Naive thymus-derived CD4-positive, alpha-beta T cell (primary cell): ENCODE measurements at regions not wholly inside any gene's neighbourhood (a gene's known extent, or its start where the extent isn't known, plus 50 kb on each side); places are given as distances from the start of the nearest gene placed in this dataset.

ENCODE experiments used
- ATAC-seq: fragments of 150-1000 bp; cut with Tn5 transposase; 2 replicates; pipeline ENCODE4 v1.10.0; 2021; ENCODE audit warnings: mild to moderate bottlenecking, moderate library complexity
- CTCF ChIA-PET: fragments of 350-600 bp; sonication (Branson Sonifier 250); formaldehyde crosslinking; loops from one replicate; lab custom pipeline; 2021; ENCODE audit warnings: antibody characterized with exemption; lab: Charles Lee
- POLR2A ChIA-PET: fragments of 350-600 bp; sonication (Branson Sonifier 250); formaldehyde crosslinking; loops from one replicate; lab custom pipeline; 2021; ENCODE audit warnings: antibody characterized with exemption, inconsistent platforms; lab: Charles Lee
- DNase-seq, 9 donors: peaks; one replicate each; pipeline versions ENCODE4 v3.0.0 to v3.0.0-alpha.2; 2020 to 2022; ENCODE audit warnings: mixed read lengths in 1 of 9
- H3K27ac ChIP-seq: one replicate; pipeline ENCODE4 v1.7.0; 2013; ENCODE audit warnings: mild to moderate bottlenecking, low read depth, low read length, moderate library complexity
- H3K27me3 ChIP-seq, 2 donors: one replicate each; pipeline ENCODE4 v1.7.0; 2013; ENCODE audit warnings: low read length in 2 of 2, mild to moderate bottlenecking in 2 of 2, moderate library complexity in 2 of 2; ENCODE audit not compliant: control insufficient read depth in 2 of 2, insufficient read depth in 2 of 2
- H3K36me3 ChIP-seq, 3 experiments: 1 replicate in 2 of 3; 2 replicates in 1 of 3; pipeline ENCODE4 v1.7.0; 2013; ENCODE audit warnings: low read length in 3 of 3, mild to moderate bottlenecking in 3 of 3, moderate library complexity in 1 of 3; ENCODE audit not compliant: insufficient read depth in 3 of 3, control insufficient read depth in 2 of 3
- H3K4me1 ChIP-seq, 2 donors: one replicate each; pipeline ENCODE4 v1.7.0; 2013; ENCODE audit warnings: low read length in 2 of 2, mild to moderate bottlenecking in 2 of 2, moderate library complexity in 1 of 2; ENCODE audit not compliant: control insufficient read depth in 2 of 2, insufficient read depth in 2 of 2
- H3K4me3 ChIP-seq: 2 replicates; pipeline ENCODE4 v1.7.0; 2013; ENCODE audit warnings: mild to moderate bottlenecking, low read length
- H3K9me3 ChIP-seq, 3 experiments: 1 replicate in 2 of 3; 2 replicates in 1 of 3; pipeline ENCODE4 v1.7.0; 2013; ENCODE audit warnings: low read length in 3 of 3; ENCODE audit not compliant: control insufficient read depth in 2 of 3
- H3K27ac Mint-ChIP-seq, 9 donors: one replicate each; pipeline ENCODE4 v1.8.0; 2020 to 2022; ENCODE audit warnings: mixed read lengths in 9 of 9, mild to moderate bottlenecking in 8 of 9, moderate library complexity in 5 of 9, inconsistent platforms in 2 of 9
- H3K27me3 Mint-ChIP-seq, 5 donors: one replicate each; pipeline ENCODE4 v1.8.0; 2021 to 2022; ENCODE audit warnings: mixed read lengths in 5 of 5, mild to moderate bottlenecking in 1 of 5
- H3K36me3 Mint-ChIP-seq, 5 donors: one replicate each; pipeline ENCODE4 v1.8.0; 2020 to 2022; ENCODE audit warnings: mixed read lengths in 5 of 5, mild to moderate bottlenecking in 3 of 5, inconsistent platforms in 1 of 5
- H3K4me1 Mint-ChIP-seq, 7 donors: one replicate each; pipeline ENCODE4 v1.8.0; 2020 to 2022; ENCODE audit warnings: mixed read lengths in 7 of 7, mild to moderate bottlenecking in 3 of 7, inconsistent platforms in 1 of 7
- H3K4me3 Mint-ChIP-seq, 10 donors: one replicate each; pipeline ENCODE4 v1.8.0; 2020 to 2022; ENCODE audit warnings: mild to moderate bottlenecking in 10 of 10, mixed read lengths in 10 of 10, moderate library complexity in 6 of 10, inconsistent platforms in 2 of 10
- H3K9me3 Mint-ChIP-seq, 11 donors: one replicate each; pipeline ENCODE4 v1.8.0; 2020 to 2022; ENCODE audit warnings: mixed read lengths in 11 of 11, mild to moderate bottlenecking in 4 of 11, inconsistent platforms in 1 of 11, moderate library complexity in 1 of 11
- intact Hi-C, 2 donors: fragments of 100-400 bp; cut with micrococcal nuclease; formaldehyde crosslinking; loops; one replicate each; pipeline ENCODE4 v1.15.1; 2023

DNA sequence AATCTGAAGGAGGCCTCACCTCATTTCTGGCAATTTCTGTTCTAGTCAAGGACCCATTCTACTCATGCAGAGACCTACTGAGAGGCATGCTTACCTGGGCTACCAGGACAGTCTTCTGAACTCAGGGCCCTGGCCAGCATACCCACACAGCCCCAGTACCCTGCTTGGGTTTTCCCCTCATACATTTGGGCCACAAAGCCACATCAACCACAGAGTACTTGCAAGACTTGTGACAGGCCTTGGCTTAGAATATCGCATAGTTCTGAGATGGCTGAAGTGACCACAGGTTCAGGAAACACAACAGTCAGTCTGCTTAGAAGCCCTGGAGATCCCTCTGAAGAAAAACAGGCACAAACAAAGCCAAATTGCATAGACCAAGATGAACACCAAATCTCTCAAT lies 758.8 kb upstream of the CDH9 start:
- Histone ChIP-seq H3K9me3 (peaks cover 0 to 14% (median 0%) of the 10 kb centered on the region in 3 experiments), H3K27ac (no peak overlapping the region), H3K27me3 (no peaks in the 10 kb centered on the region), H3K4me3 (no peak overlapping the region), H3K4me1 (no peaks in the 10 kb centered on the region), H3K36me3 (no peaks in the 10 kb centered on the region)
- Mint-ChIP-seq H3K27ac (no peak overlapping the region), H3K9me3 (peaks cover 0 to 35% (median 9%) of the 10 kb centered on the region in 11 donors), H3K36me3 (no peaks in the 10 kb centered on the region), H3K4me1 (no peaks in the 10 kb centered on the region), H3K4me3 (no peak overlapping the region), H3K27me3 (no peaks in the 10 kb centered on the region)
- no peak for DNase-seq
- no peak for ATAC-seq
- ChIA-PET CTCF (no interaction called here), POLR2A (no interaction called here)
- intact Hi-C loops = no loop called here

DNA sequence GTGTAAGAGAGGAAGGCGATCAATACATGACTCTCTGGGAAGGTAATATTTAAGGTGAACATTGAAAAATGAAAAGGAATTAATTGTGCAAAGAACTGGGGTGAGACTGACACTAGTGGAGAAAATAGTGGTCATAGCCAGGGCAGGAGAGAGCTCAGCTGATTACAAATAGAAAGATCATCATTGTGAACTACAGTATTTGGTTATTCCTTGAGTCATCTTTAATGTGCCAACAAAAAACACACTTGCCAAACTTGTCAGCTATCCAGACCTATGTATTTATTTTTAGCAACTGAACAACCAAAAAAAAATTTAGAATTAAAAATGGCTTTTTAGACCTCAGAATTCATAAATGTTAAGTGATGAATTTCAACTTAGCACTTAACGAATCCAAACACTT lies 749.8 kb upstream of the CDH9 start:
- DNase-seq = no peak
- CTCF ChIA-PET = no interaction called here
- intact Hi-C loops = no loop called here

GRCh38 chr5:27784317-27784716 lies 745.9 kb upstream of the CDH9 start:
- Histone ChIP-seq H3K4me3 (no peak overlapping the region), H3K27ac (no peak overlapping the region), H3K9me3 (no peaks in the 10 kb centered on the region), H3K36me3 (no peaks in the 10 kb centered on the region), H3K27me3 (no peaks in the 10 kb centered on the region), H3K4me1 (no peaks in the 10 kb centered on the region)
- Mint-ChIP-seq H3K4me3 (no peak overlapping the region), H3K27ac (no peak overlapping the region), H3K4me1 (no peaks in the 10 kb centered on the region), H3K27me3 (no peaks in the 10 kb centered on the region), H3K36me3 (no peaks in the 10 kb centered on the region), H3K9me3 (peaks cover 0 to 33% (median 5%) of the 10 kb centered on the region in 11 donors)
- intact Hi-C loops = no loop called here
- DNase-seq = no peak
- ChIA-PET POLR2A (no interaction called here), CTCF (no interaction called here)
- ATAC-seq = no peak

More for the DNA sequence above, 749.8 kb upstream of the CDH9 start:
- no peaks in the 10 kb centered on the region for H3K36me3 Mint-ChIP-seq
- H3K4me1 Mint-ChIP-seq = no peaks in the 10 kb centered on the region
- H3K36me3 ChIP-seq = no peaks in the 10 kb centered on the region
- H3K27me3 ChIP-seq = no peaks in the 10 kb centered on the region
- peaks cover 0 to 44% (median 5%) of the 10 kb centered on the region in 11 donors for H3K9me3 Mint-ChIP-seq
- no peaks in the 10 kb centered on the region for H3K9me3 ChIP-seq
- H3K4me3 ChIP-seq = no peak overlapping the region
- H3K27ac ChIP-seq = no peak overlapping the region
- ATAC-seq = no peak
- H3K27ac Mint-ChIP-seq = no peak overlapping the region
- H3K27me3 Mint-ChIP-seq = no peaks in the 10 kb centered on the region
- no peaks in the 10 kb centered on the region for H3K4me1 ChIP-seq
- POLR2A ChIA-PET = no interaction called here
- H3K4me3 Mint-ChIP-seq = no peak overlapping the region

- no peaks in the 10 kb centered on the region for H3K36me3 Mint-ChIP-seq
- POLR2A ChIA-PET = no interaction called here
Observed at GRCh38 chr5:27778121-27778520, 739.7 kb upstream of the CDH9 start.

GRCh38 chr5:27773636-27774035 lies 735.2 kb upstream of the CDH9 start:
- Mint-ChIP-seq H3K4me1 (no peaks in the 10 kb centered on the region), H3K9me3 (peaks cover 0 to 22% (median 10%) of the 10 kb centered on the region in 11 donors), H3K4me3 (no peak overlapping the region), H3K27me3 (no peaks in the 10 kb centered on the region), H3K36me3 (no peaks in the 10 kb centered on the region), H3K27ac (no peak overlapping the region)
- Histone ChIP-seq H3K4me3 (no peak overlapping the region), H3K9me3 (no peaks in the 10 kb centered on the region), H3K4me1 (no peaks in the 10 kb centered on the region), H3K27ac (no peak overlapping the region), H3K36me3 (no peaks in the 10 kb centered on the region), H3K27me3 (no peaks in the 10 kb centered on the region)
- intact Hi-C loops = no loop called here
- no peak for DNase-seq
- ATAC-seq = no peak
- ChIA-PET POLR2A (no interaction called here), CTCF (no interaction called here)

More at GRCh38 chr5:27778121-27778520, 739.7 kb upstream of the CDH9 start:
- Mint-ChIP-seq H3K9me3 (peaks cover 0 to 15% (median 2%) of the 10 kb centered on the region in 11 donors), H3K4me3 (no peak overlapping the region), H3K4me1 (no peaks in the 10 kb centered on the region), H3K27ac (no peak overlapping the region), H3K27me3 (no peaks in the 10 kb centered on the region)
- no peaks in the 10 kb centered on the region for H3K9me3 ChIP-seq
- H3K36me3 ChIP-seq = no peaks in the 10 kb centered on the region
- no peak overlapping the region for H3K4me3 ChIP-seq
- no peak for ATAC-seq
- H3K4me1 ChIP-seq = no peaks in the 10 kb centered on the region
- intact Hi-C loops = no loop called here
- no peak for DNase-seq
- H3K27me3 ChIP-seq = no peaks in the 10 kb centered on the region
- CTCF ChIA-PET = no interaction called here
- H3K27ac ChIP-seq = no peak overlapping the region

- no peaks in the 10 kb centered on the region for H3K36me3 Mint-ChIP-seq
- Histone ChIP-seq H3K27ac (no peak overlapping the region), H3K4me1 (no peaks in the 10 kb centered on the region), H3K4me3 (no peak overlapping the region), H3K27me3 (no peaks in the 10 kb centered on the region), H3K36me3 (no peaks in the 10 kb centered on the region), H3K9me3 (no peaks in the 10 kb centered on the region)
- no peak for DNase-seq
- no peak for ATAC-seq
- POLR2A ChIA-PET = no interaction called here
- no peaks in the 10 kb centered on the region for H3K27me3 Mint-ChIP-seq
- CTCF ChIA-PET = no interaction called here
- no peaks in the 10 kb centered on the region for H3K4me1 Mint-ChIP-seq
- H3K4me3 Mint-ChIP-seq = no peak overlapping the region
- peaks cover 0 to 22% (median 10%) of the 10 kb centered on the region in 11 donors for H3K9me3 Mint-ChIP-seq
- no peak overlapping the region for H3K27ac Mint-ChIP-seq
- intact Hi-C loops = no loop called here
Observed at GRCh38 chr5:27773166-27773565, 734.8 kb upstream of the CDH9 start.

DNA sequence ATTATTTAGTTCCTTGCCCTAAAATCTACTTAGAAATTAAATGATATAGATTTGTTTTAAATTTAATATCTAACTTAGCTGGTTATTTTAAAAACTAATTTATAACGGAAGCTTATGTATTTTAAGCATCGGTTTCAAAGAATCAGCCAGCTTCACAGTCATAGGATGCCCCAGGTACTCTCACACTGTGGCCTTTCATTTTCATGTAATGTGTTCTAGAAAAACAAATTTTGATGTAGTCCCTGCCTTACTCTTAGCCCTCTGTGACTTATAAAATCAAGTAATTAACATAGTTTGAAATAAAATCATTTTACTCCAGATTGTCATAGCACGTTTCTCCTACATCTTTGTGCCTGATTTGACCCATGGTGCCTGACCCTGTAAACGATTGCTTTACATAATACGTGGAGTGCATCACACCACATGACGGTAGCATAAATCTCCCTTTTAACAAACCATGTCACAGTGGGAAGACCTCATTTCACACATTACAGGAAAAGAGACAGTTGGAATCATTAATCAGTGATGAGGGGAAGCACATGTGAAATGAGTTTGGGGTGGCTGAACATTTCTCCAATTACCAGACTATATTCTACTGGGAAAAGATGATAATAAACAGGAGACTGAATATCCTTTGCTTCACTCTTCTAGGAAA lies 731.5 kb upstream of the CDH9 start:
- Histone ChIP-seq H3K9me3 (no peaks in the 10 kb centered on the region), H3K4me3 (no peak overlapping the region), H3K4me1 (no peaks in the 10 kb centered on the region), H3K27ac (no peak overlapping the region), H3K27me3 (no peaks in the 10 kb centered on the region), H3K36me3 (no peaks in the 10 kb centered on the region)
- DNase-seq = no peak
- H3K9me3 Mint-ChIP-seq = peaks cover 1 to 20% (median 10%) of the 10 kb centered on the region in 11 donors
- POLR2A ChIA-PET = no interaction called here
- CTCF ChIA-PET = no interaction called here
- no peak overlapping the region for H3K27ac Mint-ChIP-seq
- no peaks in the 10 kb centered on the region for H3K36me3 Mint-ChIP-seq
- no peak overlapping the region for H3K4me3 Mint-ChIP-seq
- ATAC-seq = no peak
- H3K4me1 Mint-ChIP-seq = no peaks in the 10 kb centered on the region
- intact Hi-C loops = no loop called here
- H3K27me3 Mint-ChIP-seq = no peaks in the 10 kb centered on the region
